ENCODE measurements at regions not wholly inside any gene's neighbourhood (a gene's known extent, or its start where the extent isn't known, plus 50 kb on each side); places are given as distances from the start of the nearest gene placed in this dataset.

GRCh38 chr21:25115021-25115420 lies 492.3 kb downstream of the MRPL39 start:
- no peak for DNase-seq

GRCh38 chr21:25107708-25108107 lies 499.6 kb downstream of the MRPL39 start:
- DNase-seq: no peak

GRCh38 chr21:25103500-25104207 lies 503.6 kb downstream of the MRPL39 start:
- no peak for DNase-seq

- no peak for DNase-seq
Measured at GRCh38 chr21:25097648-25098047, 509.6 kb downstream of the MRPL39 start.

- DNase-seq: no peak
Measured at GRCh38 chr21:25094695-25095094, 512.6 kb downstream of the MRPL39 start.

GRCh38 chr21:25092441-25093011 lies 514.8 kb downstream of the MRPL39 start:
- DNase-seq: no peak

GRCh38 chr21:25081096-25081495 lies 526.2 kb downstream of the MRPL39 start:
- DNase-seq: no peak

GRCh38 chr21:25080661-25081060 lies 526.6 kb downstream of the MRPL39 start:
- DNase-seq: no peak

GRCh38 chr21:25080141-25080540 lies 527.1 kb downstream of the MRPL39 start:
- no peak for DNase-seq

GRCh38 chr21:25079053-25079452 lies 528.2 kb downstream of the MRPL39 start:
- DNase-seq: no peak

- DNase-seq: no peak
Measured at GRCh38 chr21:25062061-25062460, 545.2 kb downstream of the MRPL39 start.

- no peak for DNase-seq
Measured at GRCh38 chr21:25054689-25055088, 552.6 kb downstream of the MRPL39 start.

GRCh38 chr21:25039461-25040380 lies 567.6 kb downstream of the MRPL39 start:
- no peak for DNase-seq

GRCh38 chr21:25036775-25037174 lies 570.5 kb downstream of the MRPL39 start:
- no peak for DNase-seq

- DNase-seq: no peak
Measured at GRCh38 chr21:25031750-25032149, 575.5 kb downstream of the MRPL39 start.

- no peak for DNase-seq
Measured at GRCh38 chr21:25029580-25029979, 577.7 kb downstream of the MRPL39 start.

GRCh38 chr21:25025596-25025995 lies 581.7 kb downstream of the MRPL39 start:
- no peak for DNase-seq

GRCh38 chr21:25024639-25025038 lies 582.6 kb downstream of the MRPL39 start:
- DNase-seq: no peak

- DNase-seq: no peak
Measured at GRCh38 chr21:25005388-25005787, 601.9 kb downstream of the MRPL39 start.

- DNase-seq: no peak
Measured at GRCh38 chr21:25002676-25003075, 604.6 kb downstream of the MRPL39 start.

- no peak for DNase-seq
Measured at GRCh38 chr21:24995216-24995615, 612.1 kb downstream of the MRPL39 start.

- no peak for DNase-seq
Measured at GRCh38 chr21:24994717-24995116, 612.6 kb downstream of the MRPL39 start.

- DNase-seq: no peak
Measured at GRCh38 chr21:24989516-24989915, 617.8 kb downstream of the MRPL39 start.

- DNase-seq: no peak
Measured at GRCh38 chr21:24988941-24989340, 618.3 kb downstream of the MRPL39 start.

All from CD4-positive, alpha-beta T cell treated with Interleukin-6 for 4 hours (primary cell).